H9 (cell line): ENCODE measurements at regions not wholly inside any gene's neighbourhood (a gene's known extent, or its start where the extent isn't known, plus 50 kb on each side); places are given as distances from the start of the nearest gene placed in this dataset.

Experiments
- DNase-seq: peaks from one replicate; pipeline ENCODE4 v3.0.0-alpha.2; 2017
- H2AFZ ChIP-seq: one replicate; pipeline ENCODE4 v1.6.1; 2013; ENCODE audit warnings: mild to moderate bottlenecking, low read length, control low read depth, moderate library complexity
- H2AK5ac ChIP-seq: 2 replicates; pipeline ENCODE4 v1.6.1; 2013; ENCODE audit warnings: low read length, control low read depth, mixed read lengths; ENCODE audit not compliant: insufficient read length
- H2BK120ac ChIP-seq: one replicate; pipeline ENCODE4 v1.6.1; 2013; ENCODE audit warnings: low read depth, mild to moderate bottlenecking, low read length, control low read depth, inconsistent platforms; ENCODE audit not compliant: poor library complexity, severe bottlenecking
- H2BK12ac ChIP-seq: 2 replicates; pipeline ENCODE4 v1.6.1; 2013; ENCODE audit warnings: low read length, control low read depth, mixed read lengths, low read depth; ENCODE audit not compliant: insufficient read length
- H2BK15ac ChIP-seq: 2 replicates; pipeline ENCODE4 v1.6.1; 2013; ENCODE audit warnings: low read depth, low read length, control low read depth
- H2BK20ac ChIP-seq: one replicate; pipeline ENCODE4 v1.6.1; 2013; ENCODE audit warnings: low read depth, mild to moderate bottlenecking, low read length, control low read depth, inconsistent platforms; ENCODE audit not compliant: poor library complexity, severe bottlenecking
- H2BK5ac ChIP-seq: 2 replicates; pipeline ENCODE4 v1.6.1; 2013; ENCODE audit warnings: low read length, control low read depth, mixed read lengths; ENCODE audit not compliant: insufficient read length
- H3K14ac ChIP-seq: 2 replicates; pipeline ENCODE4 v1.6.1; 2013; ENCODE audit warnings: low read length, control low read depth; ENCODE audit not compliant: insufficient read depth
- H3K18ac ChIP-seq: 2 replicates; pipeline ENCODE4 v1.6.1; 2013; ENCODE audit warnings: low read depth, mild to moderate bottlenecking, mixed read lengths, low read length, control low read depth; ENCODE audit not compliant: insufficient read length
- H3K23ac ChIP-seq: 2 replicates; pipeline ENCODE4 v1.6.1; 2013; ENCODE audit warnings: low read length, control low read depth, mixed read lengths, low read depth; ENCODE audit not compliant: insufficient read length
- H3K23me2 ChIP-seq: 2 replicates; pipeline ENCODE4 v1.6.1; 2013; ENCODE audit warnings: low read depth, mild to moderate bottlenecking, mixed read lengths, low read length, control low read depth; ENCODE audit not compliant: insufficient read length, poor library complexity, severe bottlenecking
- H3K27ac ChIP-seq: 2 replicates; pipeline ENCODE4 v1.5.1; 2013; ENCODE audit warnings: low read length, control low read depth, mixed read lengths, low read depth; ENCODE audit not compliant: insufficient read length
- H3K27me3 ChIP-seq: 2 replicates; pipeline ENCODE4 v1.6.1; 2013; ENCODE audit warnings: low read length, control low read depth, inconsistent platforms; ENCODE audit not compliant: insufficient read depth
- H3K4ac ChIP-seq: 2 replicates; pipeline ENCODE4 v1.6.1; 2013; ENCODE audit warnings: low read depth, mild to moderate bottlenecking, control low read depth, inconsistent platforms, low read length, moderate library complexity
- H3K4me1 ChIP-seq: 2 replicates; pipeline ENCODE4 v1.6.1; 2013; ENCODE audit warnings: low read length, control low read depth, inconsistent platforms; ENCODE audit not compliant: insufficient read depth
- H3K4me2 ChIP-seq: 2 replicates; pipeline ENCODE4 v1.6.1; 2013; ENCODE audit warnings: low read length, control low read depth, mixed read lengths; ENCODE audit not compliant: insufficient read length, insufficient read depth
- H3K56ac ChIP-seq: 2 replicates; pipeline ENCODE4 v1.6.1; 2013; ENCODE audit warnings: low read depth, mild to moderate bottlenecking, mixed read lengths, low read length, control low read depth; ENCODE audit not compliant: insufficient read length
- H3K79me1 ChIP-seq: 2 replicates; pipeline ENCODE4 v1.6.1; 2013; ENCODE audit warnings: low read depth, mild to moderate bottlenecking, moderate library complexity, low read length, control low read depth, inconsistent platforms; ENCODE audit not compliant: insufficient read depth, poor library complexity, severe bottlenecking
- H3K79me2 ChIP-seq: 2 replicates; pipeline ENCODE4 v1.6.1; 2013; ENCODE audit warnings: low read length, control low read depth, inconsistent platforms; ENCODE audit not compliant: insufficient read depth
- H3K9ac ChIP-seq: 2 replicates; pipeline ENCODE4 v1.6.1; 2013; ENCODE audit warnings: low read length, control low read depth, mixed read lengths; ENCODE audit not compliant: insufficient read length; ENCODE audit errors: extremely low read depth
- H3K9me3 ChIP-seq: one replicate; pipeline ENCODE4 v1.6.1; 2013; ENCODE audit warnings: low read depth, low read length, inconsistent platforms; ENCODE audit not compliant: control insufficient read depth
- H3T11ph ChIP-seq: one replicate; pipeline ENCODE4 v1.6.1; 2013; ENCODE audit warnings: mild to moderate bottlenecking, low read length, control low read depth, inconsistent platforms
- H4K20me1 ChIP-seq: one replicate; pipeline ENCODE4 v1.6.1; 2013; ENCODE audit not compliant: control insufficient read depth, insufficient read length, insufficient read depth
- H4K5ac ChIP-seq: 2 replicates; pipeline ENCODE4 v1.6.1; 2013; ENCODE audit warnings: low read depth, mild to moderate bottlenecking, mixed read lengths, low read length, control low read depth; ENCODE audit not compliant: insufficient read length
- H4K8ac ChIP-seq: replicated peaks from 2 replicates; pipeline ENCODE4 v1.6.1; 2013; ENCODE audit warnings: low read length, control low read depth, mixed read lengths, low read depth; ENCODE audit not compliant: insufficient read length
- H4K91ac ChIP-seq: 2 replicates; pipeline ENCODE4 v1.6.1; 2013; ENCODE audit warnings: low read depth, mild to moderate bottlenecking, moderate library complexity, mixed read lengths, low read length, control low read depth; ENCODE audit not compliant: insufficient read length
- H3K27ac Mint-ChIP-seq, 3 experiments: 2 replicates in 2 of 3; 3 replicates in 1 of 3; pipeline ENCODE4 v1.8.0; 2020 to 2021; ENCODE audit warnings: mixed read lengths in 3 of 3, mild to moderate bottlenecking in 1 of 3, moderate library complexity in 1 of 3
- H3K27me3 Mint-ChIP-seq: 2 replicates; pipeline ENCODE4 v1.8.0; 2021; ENCODE audit warnings: low read depth, mild to moderate bottlenecking, moderate library complexity, mixed read lengths
- H3K36me3 Mint-ChIP-seq, 3 experiments: 2 replicates in 2 of 3; 3 replicates in 1 of 3; pipeline ENCODE4 v1.8.0; 2020 to 2021; ENCODE audit warnings: low read depth in 3 of 3, mixed read lengths in 3 of 3; ENCODE audit not compliant: insufficient read depth in 1 of 3
- H3K4me1 Mint-ChIP-seq, 2 experiments: 2 replicates each; pipeline ENCODE4 v1.8.0; 2020; ENCODE audit warnings: mixed read lengths in 2 of 2
- H3K4me3 Mint-ChIP-seq, 2 experiments: 2 replicates in 1 of 2; 3 replicates in 1 of 2; pipeline ENCODE4 v1.8.0; 2020 to 2021; ENCODE audit warnings: mild to moderate bottlenecking in 2 of 2, mixed read lengths in 2 of 2, moderate library complexity in 1 of 2
- H3K9me3 Mint-ChIP-seq, 2 experiments: 2 replicates in 1 of 2; 3 replicates in 1 of 2; pipeline ENCODE4 v1.8.0; 2020; ENCODE audit warnings: mild to moderate bottlenecking in 2 of 2, mixed read lengths in 2 of 2, moderate library complexity in 1 of 2
- CTCF ChIP-seq: fragments of 200-600 bp; sonication (generic); conservative IDR thresholded peaks from 3 replicates; pipeline ENCODE4 v1.8.0; 2021; ENCODE audit warnings: antibody characterized with exemption, mild to moderate bottlenecking
- WGBS: extraction: QIAGEN DNeasy Blood & Tissue Kit; methylation state at CpG from one replicate; pipeline ENCODE4 v1.1.7; 2013; ENCODE audit warnings: missing lambda C conversion rate, low lambda C conversion rate, mixed read lengths; ENCODE audit not compliant: insufficient read length; ENCODE audit errors: extremely low coverage; 5-methylcytosine and 5-hydroxymethylcytosine counted together

- Histone ChIP-seq H2AK5ac (no peak overlapping the region), H2BK15ac (no peak overlapping the region), H3K27ac (no peak overlapping the region), H3K4me1 (no peaks in the 10 kb centered on the region), H2BK120ac (no peak overlapping the region), H3K9me3 (peaks cover 8% of the 10 kb centered on the region), H4K8ac (no peak overlapping the region), H2BK12ac (no peak overlapping the region), H3K4me2 (no peak overlapping the region), H3K56ac (no peak overlapping the region), H2BK20ac (no peak overlapping the region), H3K23ac (no peak overlapping the region), H3K23me2 (no peaks in the 10 kb centered on the region), H4K20me1 (no peaks in the 10 kb centered on the region), H3K27me3 (no peaks in the 10 kb centered on the region), H3K79me1 (no peaks in the 10 kb centered on the region), H3K79me2 (no peaks in the 10 kb centered on the region), H3K14ac (no peak overlapping the region), H2BK5ac (no peak overlapping the region), H2AFZ (no peak overlapping the region), H3K18ac (no peak overlapping the region), H4K91ac (no peak overlapping the region), H3T11ph (no peak overlapping the region), H3K4ac (no peak overlapping the region), H4K5ac (no peak overlapping the region), H3K9ac (no peak overlapping the region)
- Mint-ChIP-seq H3K27ac (no peak overlapping the region; a peak in 1 of 7 replicates), H3K27me3 (peaks cover 1% of the 10 kb centered on the region), H3K9me3 (peaks cover 29 to 87% of the 10 kb centered on the region in 2 experiments), H3K4me3 (no peak overlapping the region), H3K4me1 (no peaks in the 10 kb centered on the region), H3K36me3 (peaks cover 0 to 13% (median 2%) of the 10 kb centered on the region in 3 experiments; a peak in 3 of 7 replicates)
- no peak for DNase-seq
- WGBS, result no CpG with 5 or more reads among the region's 3 CpGs
- no peak for TF ChIP-seq CTCF
These were observed 1171.4 kb downstream of the TBC1D22A start for GRCh38 chr22:47933891-47934290.
